ENCODE measurements at regions not wholly inside any gene's neighbourhood (a gene's known extent, or its start where the extent isn't known, plus 50 kb on each side); places are given as distances from the start of the nearest gene placed in this dataset.

- in situ Hi-C loops (cut with HindIII; ENCODE audit: low sequenced_read_pairs), result no loop called here
- no peak overlapping the region for H3K4me3 ChIP-seq (ENCODE audit: low read depth, low read length)
- no peak for DNase-seq (ENCODE audit: low read depth)
- no peak for TF ChIP-seq CTCF (IDR thresholded peaks at IDR 0.05; ENCODE audit: low read depth, low read length, missing control alignments)
Observed at GRCh38 chr14:56512521-56512920, 67.1 kb upstream of the TMEM260 start.

GRCh38 chr14:56514663-56515371, 64.8 kb upstream of the TMEM260 start:
- DNase-seq (ENCODE audit: low read depth), result no peak
- in situ Hi-C loops (cut with HindIII; ENCODE audit: low sequenced_read_pairs), result no loop called here
- no peak overlapping the region for H3K4me3 ChIP-seq (ENCODE audit: low read depth, low read length)
- no peak for TF ChIP-seq CTCF (IDR thresholded peaks at IDR 0.05; ENCODE audit: low read depth, low read length, missing control alignments)

GRCh38 chr14:56515739-56516138, 63.9 kb upstream of the TMEM260 start:
- TF ChIP-seq CTCF (IDR thresholded peaks at IDR 0.05; ENCODE audit: low read depth, low read length, missing control alignments), result no peak
- no peak for DNase-seq (ENCODE audit: low read depth)
- H3K4me3 ChIP-seq (ENCODE audit: low read depth, low read length), result no peak overlapping the region
- in situ Hi-C loops (cut with HindIII; ENCODE audit: low sequenced_read_pairs), result no loop called here

GRCh38 chr14:56522403-56522802, 57.2 kb upstream of the TMEM260 start:
- no peak for TF ChIP-seq CTCF (IDR thresholded peaks at IDR 0.05; ENCODE audit: low read depth, low read length, missing control alignments)
- DNase-seq (ENCODE audit: low read depth), result no peak
- in situ Hi-C loops (cut with HindIII; ENCODE audit: low sequenced_read_pairs), result no loop called here
- H3K4me3 ChIP-seq (ENCODE audit: low read depth, low read length), result no peak overlapping the region

GRCh38 chr14:56524971-56525677, 54.5 kb upstream of the TMEM260 start:
- no peak for DNase-seq (ENCODE audit: low read depth)
- in situ Hi-C loops (cut with HindIII; ENCODE audit: low sequenced_read_pairs), result no loop called here
- no peak overlapping the region for H3K4me3 ChIP-seq (ENCODE audit: low read depth, low read length)
- no peak for TF ChIP-seq CTCF (IDR thresholded peaks at IDR 0.05; ENCODE audit: low read depth, low read length, missing control alignments)

- DNase-seq (ENCODE audit: low read depth), result no peak
- in situ Hi-C loops (cut with HindIII; ENCODE audit: low sequenced_read_pairs), result no loop called here
- TF ChIP-seq CTCF (IDR thresholded peaks at IDR 0.05; ENCODE audit: low read depth, low read length, missing control alignments), result no peak
- no peak overlapping the region for H3K4me3 ChIP-seq (ENCODE audit: low read depth, low read length)
Observed at GRCh38 chr14:56528927-56529326, 50.7 kb upstream of the TMEM260 start.

All from astrocyte of the cerebellum (primary cell).